ENCODE measurements at regions not wholly inside any gene's neighbourhood (a gene's known extent, or its start where the extent isn't known, plus 50 kb on each side); places are given as distances from the start of the nearest gene placed in this dataset.

GRCh38 chr4:153850533-153851280 is 61.8 kb upstream of the SFRP2 start:
- DNase-seq (ENCODE audit: low read depth), result no peak

GRCh38 chr4:153844144-153844543 is 55.3 kb upstream of the SFRP2 start:
- no peak for DNase-seq (ENCODE audit: low read depth)

All from renal cortical epithelial cell (primary cell).